ENCODE measurements at regions not wholly inside any gene's neighbourhood (a gene's known extent, or its start where the extent isn't known, plus 50 kb on each side); places are given as distances from the start of the nearest gene placed in this dataset.
"Not testable (repeated sequence)": the region's sequence is repeated elsewhere in the genome, so short reads cannot be mapped to it uniquely, and the experiment has no call there.

DNA sequence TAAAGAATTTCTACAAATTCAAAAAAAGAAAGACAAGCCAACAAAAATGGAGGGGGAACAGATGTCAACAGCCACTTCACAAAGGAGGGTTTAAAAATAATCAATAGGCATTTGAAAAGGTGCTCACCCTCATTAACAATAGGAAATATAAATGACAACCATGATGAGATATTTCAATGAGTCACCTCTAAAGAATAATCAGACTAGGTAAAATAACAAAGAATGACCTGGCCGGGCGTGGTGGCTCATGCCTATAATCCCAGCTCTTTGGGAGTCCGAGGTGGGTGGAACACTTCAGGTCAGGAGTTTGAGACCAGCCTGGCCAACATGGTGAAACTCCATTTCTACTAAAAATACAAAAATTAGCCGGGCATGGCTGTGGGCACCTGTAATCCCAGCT, 133.6 kb downstream of the KCNE4 start:
- H3K79me2 ChIP-seq (ENCODE audit: control insufficient read depth, insufficient read depth, low read length): no peaks in the 10 kb centered on the region
- H3K9me3 ChIP-seq (replicated peaks; ENCODE audit: control insufficient read depth, insufficient read depth, low read length): no peaks in the 10 kb centered on the region; the same call in 2 of the 3 replicates
- ChIA-PET CTCF (interaction anchor here (0.6 kb wide), 1 partner anchor 226 kb away, joined by 3 read pairs; no protein-coding TSS in a partner anchor), POLR2A (interaction anchor here (0.6 kb wide), 1 partner anchor 16 kb away, joined by 3 read pairs; no protein-coding TSS in a partner anchor), SMC1A (ENCODE audit: uncharacterized antibody, unreplicated experiment) (no interaction called here), RAD21 (ENCODE audit: unreplicated experiment) (no interaction called here)
- intact Hi-C loops (cut with micrococcal nuclease; ENCODE audit: unreplicated experiment) (no loop called here), in situ Hi-C loops (cut with MboI) (no loop called here)
- no peaks in the 10 kb centered on the region for H3K4me1 ChIP-seq (ENCODE audit: control insufficient read depth, insufficient read depth, low read length)
- no peak for DNase-seq (ENCODE audit: low read depth, low spot score)
- H3K36me3 ChIP-seq (ENCODE audit: control insufficient read depth in 2 of 2, insufficient read depth in 2 of 2, low read length in 1 of 2): no peaks in the 10 kb centered on the region
- no peak overlapping the region for H3K27ac ChIP-seq (ENCODE audit: control insufficient read depth, insufficient read depth)
- H3K9ac ChIP-seq (ENCODE audit: control insufficient read depth, insufficient read depth, low read length): no peak overlapping the region
- no peaks in the 10 kb centered on the region for H3K27me3 ChIP-seq (replicated peaks in 1 of 2; ENCODE audit: control insufficient read depth in 2 of 2, insufficient read depth in 2 of 2, low read length in 1 of 2)
- 18% methylated on average over 4 of the region's 4 CpGs for WGBS (ENCODE audit: insufficient coverage, insufficient replicate concordance, low lambda C conversion rate, missing lambda C conversion rate)
- FAIRE-seq: no peak
- no peak for ATAC-seq
- no peak overlapping the region for H3K4me3 ChIP-seq
- no peaks in the 10 kb centered on the region for H4K20me1 ChIP-seq (ENCODE audit: control insufficient read depth, insufficient read depth)
- TF ChIP-seq TBL1XR1 (IDR thresholded peaks at IDR 0.05; ENCODE audit: low read depth, low read length): no peak
- H2AFZ ChIP-seq (ENCODE audit: control insufficient read depth, low read depth, low read length): no peak overlapping the region
- no TSS peak for BruUV-seq (replicated peaks)
- no peak overlapping the region for H3K4me2 ChIP-seq (ENCODE audit: control insufficient read depth, insufficient read depth)

DNA sequence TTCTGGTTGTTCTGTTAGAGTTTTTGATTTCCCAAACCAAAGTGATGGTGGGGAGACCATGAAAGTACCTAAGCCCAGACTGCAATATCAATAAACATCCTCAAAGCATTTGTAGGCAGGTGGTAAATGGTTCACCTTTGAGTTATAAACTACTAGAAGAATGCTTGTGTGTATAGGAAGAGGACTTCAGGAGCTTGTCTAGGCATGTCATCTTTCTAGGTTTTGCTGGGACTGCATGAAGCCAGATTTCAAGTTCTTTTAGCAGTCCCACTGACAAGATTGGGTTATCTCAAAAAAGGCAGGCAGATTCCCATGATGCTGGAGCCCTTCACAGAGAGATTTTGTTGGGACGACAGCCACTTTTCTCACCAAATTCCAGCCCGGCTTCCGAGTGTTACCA, 135.3 kb downstream of the KCNE4 start:
- SMC1A ChIA-PET (ENCODE audit: uncharacterized antibody, unreplicated experiment): no interaction called here
- H3K79me2 ChIP-seq (ENCODE audit: control insufficient read depth, insufficient read depth, low read length): no peaks in the 10 kb centered on the region
- no peaks in the 10 kb centered on the region for H3K27me3 ChIP-seq (replicated peaks in 1 of 2; ENCODE audit: control insufficient read depth in 2 of 2, insufficient read depth in 2 of 2, low read length in 1 of 2)
- CTCF ChIA-PET: no interaction called here
- H3K36me3 ChIP-seq (ENCODE audit: control insufficient read depth in 2 of 2, insufficient read depth in 2 of 2, low read length in 1 of 2): no peaks in the 10 kb centered on the region
- H3K9ac ChIP-seq (ENCODE audit: control insufficient read depth, insufficient read depth, low read length): no peak overlapping the region
- POLR2A ChIA-PET: no interaction called here
- FAIRE-seq: no peak
- RAD21 ChIA-PET (ENCODE audit: unreplicated experiment): no interaction called here
- no peak overlapping the region for H3K4me2 ChIP-seq (ENCODE audit: control insufficient read depth, insufficient read depth)
- H3K27ac ChIP-seq (ENCODE audit: control insufficient read depth, insufficient read depth): no peak overlapping the region
- ATAC-seq: no peak
- no TSS peak for BruUV-seq (replicated peaks)
- in situ Hi-C loops (cut with MboI) (no loop called here), intact Hi-C loops (cut with micrococcal nuclease; ENCODE audit: unreplicated experiment) (no loop called here)
- TF ChIP-seq, protein P1, sequence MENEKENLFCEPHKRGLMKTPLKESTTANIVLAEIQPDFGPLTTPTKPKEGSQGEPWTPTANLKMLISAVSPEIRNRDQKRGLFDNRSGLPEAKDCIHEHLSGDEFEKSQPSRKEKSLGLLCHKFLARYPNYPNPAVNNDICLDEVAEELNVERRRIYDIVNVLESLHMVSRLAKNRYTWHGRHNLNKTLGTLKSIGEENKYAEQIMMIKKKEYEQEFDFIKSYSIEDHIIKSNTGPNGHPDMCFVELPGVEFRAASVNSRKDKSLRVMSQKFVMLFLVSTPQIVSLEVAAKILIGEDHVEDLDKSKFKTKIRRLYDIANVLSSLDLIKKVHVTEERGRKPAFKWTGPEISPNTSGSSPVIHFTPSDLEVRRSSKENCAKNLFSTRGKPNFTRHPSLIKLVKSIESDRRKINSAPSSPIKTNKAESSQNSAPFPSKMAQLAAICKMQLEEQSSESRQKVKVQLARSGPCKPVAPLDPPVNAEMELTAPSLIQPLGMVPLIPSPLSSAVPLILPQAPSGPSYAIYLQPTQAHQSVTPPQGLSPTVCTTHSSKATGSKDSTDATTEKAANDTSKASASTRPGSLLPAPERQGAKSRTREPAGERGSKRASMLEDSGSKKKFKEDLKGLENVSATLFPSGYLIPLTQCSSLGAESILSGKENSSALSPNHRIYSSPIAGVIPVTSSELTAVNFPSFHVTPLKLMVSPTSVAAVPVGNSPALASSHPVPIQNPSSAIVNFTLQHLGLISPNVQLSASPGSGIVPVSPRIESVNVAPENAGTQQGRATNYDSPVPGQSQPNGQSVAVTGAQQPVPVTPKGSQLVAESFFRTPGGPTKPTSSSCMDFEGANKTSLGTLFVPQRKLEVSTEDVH (IDR thresholded peaks at IDR 0.05; ENCODE audit: low read depth, partially characterized antibody): no peak
- H3K9me3 ChIP-seq (replicated peaks; ENCODE audit: control insufficient read depth, insufficient read depth, low read length): no peaks in the 10 kb centered on the region; the same call in 2 of the 3 replicates
- WGBS (ENCODE audit: insufficient coverage, insufficient replicate concordance, low lambda C conversion rate, missing lambda C conversion rate): 41% methylated on average over 3 of the region's 3 CpGs
- H4K20me1 ChIP-seq (ENCODE audit: control insufficient read depth, insufficient read depth): no peaks in the 10 kb centered on the region
- no peak overlapping the region for H2AFZ ChIP-seq (ENCODE audit: control insufficient read depth, low read depth, low read length)
- no peaks in the 10 kb centered on the region for H3K4me1 ChIP-seq (ENCODE audit: control insufficient read depth, insufficient read depth, low read length)
- DNase-seq (ENCODE audit: low read depth, low spot score): no peak
- no peak overlapping the region for H3K4me3 ChIP-seq

DNA sequence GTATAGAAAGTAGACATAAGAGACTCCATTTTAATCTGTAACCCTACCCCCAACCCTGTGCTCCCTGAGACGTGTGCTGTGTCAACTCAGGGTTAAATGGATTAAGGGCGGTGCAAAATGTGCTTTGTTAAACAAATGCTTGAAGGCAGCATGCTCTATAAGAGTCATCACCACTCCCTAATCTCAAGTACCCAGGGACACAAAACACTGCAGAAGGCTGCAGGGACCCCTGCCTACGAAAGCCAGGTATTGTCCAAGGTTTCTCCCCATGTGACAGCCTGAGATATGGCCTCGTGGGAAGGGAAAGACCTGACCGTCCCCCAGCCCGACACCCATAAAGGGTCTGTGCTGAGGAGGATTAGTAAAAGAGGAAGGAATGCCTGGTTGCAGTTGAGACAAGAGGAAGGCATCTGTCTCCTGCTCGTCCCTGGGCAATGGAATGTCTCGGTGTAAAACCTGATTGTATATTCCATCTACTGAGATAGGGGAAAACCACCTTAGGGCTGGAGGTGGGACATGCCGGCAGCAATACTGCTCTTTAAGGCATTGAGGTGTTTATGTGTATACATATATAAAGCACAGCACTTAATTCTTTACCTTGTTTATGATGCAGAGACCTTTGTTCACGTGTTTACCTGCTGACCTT, 138.7 kb downstream of the KCNE4 start:
- H3K27ac ChIP-seq (ENCODE audit: control insufficient read depth, insufficient read depth); H3K9ac ChIP-seq (ENCODE audit: control insufficient read depth, insufficient read depth, low read length); H3K79me2 ChIP-seq (ENCODE audit: control insufficient read depth, insufficient read depth, low read length); H2AFZ ChIP-seq (ENCODE audit: control insufficient read depth, low read depth, low read length); DNase-seq (ENCODE audit: low read depth, low spot score); H3K9me3 ChIP-seq (replicated peaks; ENCODE audit: control insufficient read depth, insufficient read depth, low read length); H4K20me1 ChIP-seq (ENCODE audit: control insufficient read depth, insufficient read depth); RAD21 ChIA-PET (ENCODE audit: unreplicated experiment); H3K4me2 ChIP-seq (ENCODE audit: control insufficient read depth, insufficient read depth); in situ Hi-C loops (cut with MboI); intact Hi-C loops (cut with micrococcal nuclease; ENCODE audit: unreplicated experiment); H3K4me1 ChIP-seq (ENCODE audit: control insufficient read depth, insufficient read depth, low read length); BruUV-seq (replicated peaks); H3K36me3 ChIP-seq (ENCODE audit: control insufficient read depth in 2 of 2, insufficient read depth in 2 of 2, low read length in 1 of 2); FAIRE-seq; CTCF ChIA-PET; POLR2A ChIA-PET; H3K4me3 ChIP-seq; SMC1A ChIA-PET (ENCODE audit: uncharacterized antibody, unreplicated experiment); H3K27me3 ChIP-seq (replicated peaks in 1 of 2; ENCODE audit: control insufficient read depth in 2 of 2, insufficient read depth in 2 of 2, low read length in 1 of 2); ATAC-seq: not testable (repeated sequence)
- WGBS (ENCODE audit: insufficient coverage, insufficient replicate concordance, low lambda C conversion rate, missing lambda C conversion rate): 5% methylated on average over 10 of the region's 10 CpGs

All from GM12878 (cell line).